GM12873 (cell line): ENCODE measurements at regions not wholly inside any gene's neighbourhood (a gene's known extent, or its start where the extent isn't known, plus 50 kb on each side); places are given as distances from the start of the nearest gene placed in this dataset.

Source experiments
- TF ChIP-seq, protein P1 (sequence below): IDR thresholded peaks from 2 replicates; pipeline ENCODE4 v1.5.1; 2012; ENCODE audit warnings: low read depth, mild to moderate bottlenecking, moderate library complexity, low read length, control low read depth; ENCODE audit not compliant: insufficient read depth; ENCODE audit errors: missing control alignments

DNA sequence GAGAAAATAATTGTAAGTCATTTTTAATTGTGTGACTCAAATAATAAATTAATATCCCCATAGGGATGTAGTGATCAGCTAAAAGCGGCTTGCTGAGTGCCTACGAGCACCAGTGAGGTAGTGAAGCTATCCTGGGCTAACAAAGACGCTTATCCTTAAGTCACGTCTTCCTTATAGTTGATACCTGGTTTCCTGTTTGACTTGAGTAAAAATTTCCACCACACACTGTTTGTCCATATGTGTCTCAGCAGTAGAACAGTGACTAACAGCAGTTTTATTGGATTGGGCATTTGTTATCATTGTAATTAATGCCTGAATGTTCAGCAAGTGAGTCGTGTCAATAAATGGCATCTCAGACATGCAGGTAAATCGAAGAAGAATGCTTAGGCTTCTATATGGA is 241.1 kb downstream of the GRXCR1 start:
- TF ChIP-seq, protein P1, sequence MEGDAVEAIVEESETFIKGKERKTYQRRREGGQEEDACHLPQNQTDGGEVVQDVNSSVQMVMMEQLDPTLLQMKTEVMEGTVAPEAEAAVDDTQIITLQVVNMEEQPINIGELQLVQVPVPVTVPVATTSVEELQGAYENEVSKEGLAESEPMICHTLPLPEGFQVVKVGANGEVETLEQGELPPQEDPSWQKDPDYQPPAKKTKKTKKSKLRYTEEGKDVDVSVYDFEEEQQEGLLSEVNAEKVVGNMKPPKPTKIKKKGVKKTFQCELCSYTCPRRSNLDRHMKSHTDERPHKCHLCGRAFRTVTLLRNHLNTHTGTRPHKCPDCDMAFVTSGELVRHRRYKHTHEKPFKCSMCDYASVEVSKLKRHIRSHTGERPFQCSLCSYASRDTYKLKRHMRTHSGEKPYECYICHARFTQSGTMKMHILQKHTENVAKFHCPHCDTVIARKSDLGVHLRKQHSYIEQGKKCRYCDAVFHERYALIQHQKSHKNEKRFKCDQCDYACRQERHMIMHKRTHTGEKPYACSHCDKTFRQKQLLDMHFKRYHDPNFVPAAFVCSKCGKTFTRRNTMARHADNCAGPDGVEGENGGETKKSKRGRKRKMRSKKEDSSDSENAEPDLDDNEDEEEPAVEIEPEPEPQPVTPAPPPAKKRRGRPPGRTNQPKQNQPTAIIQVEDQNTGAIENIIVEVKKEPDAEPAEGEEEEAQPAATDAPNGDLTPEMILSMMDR, result no peak

DNA sequence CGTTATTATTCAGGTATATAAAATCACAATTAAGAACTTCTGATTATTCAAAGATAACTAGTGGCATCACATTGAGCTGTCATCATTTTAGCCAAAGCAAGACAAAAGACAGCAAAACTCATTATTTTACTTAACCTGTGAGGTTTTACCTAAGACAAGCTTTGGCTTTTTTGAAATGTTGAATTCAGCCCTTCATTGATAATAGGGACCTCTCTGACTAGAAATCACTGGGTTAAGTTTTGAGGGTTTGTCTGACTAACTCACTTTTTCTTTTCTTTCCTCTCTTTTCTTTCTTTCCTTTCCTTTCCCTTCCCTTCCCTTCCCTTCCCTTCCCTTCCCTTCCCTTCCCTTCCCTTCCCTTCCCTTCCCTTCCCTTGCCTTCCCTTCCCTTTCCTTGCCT is 244.2 kb downstream of the GRXCR1 start:
- TF ChIP-seq, protein P1, result no peak

DNA sequence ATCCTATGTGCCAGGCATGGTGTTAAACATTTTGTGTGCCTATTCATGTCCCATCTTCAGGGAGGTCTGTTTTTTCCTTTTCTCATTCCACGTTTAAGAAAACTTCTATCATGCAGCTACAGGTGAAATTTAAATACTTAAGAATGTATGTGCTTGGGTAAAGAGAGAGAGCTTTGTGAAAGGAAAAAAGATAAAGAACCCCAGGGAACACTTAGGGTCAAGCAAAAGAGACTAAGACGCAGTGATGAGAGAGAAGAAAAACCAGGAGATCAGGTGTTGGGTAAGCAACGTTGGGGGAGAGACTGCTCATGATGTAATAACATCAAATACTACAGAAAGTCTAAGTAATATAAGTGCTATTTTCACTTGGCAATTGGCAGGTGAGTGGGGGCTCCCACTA is 253.7 kb downstream of the GRXCR1 start:
- TF ChIP-seq, protein P1, result no peak

DNA sequence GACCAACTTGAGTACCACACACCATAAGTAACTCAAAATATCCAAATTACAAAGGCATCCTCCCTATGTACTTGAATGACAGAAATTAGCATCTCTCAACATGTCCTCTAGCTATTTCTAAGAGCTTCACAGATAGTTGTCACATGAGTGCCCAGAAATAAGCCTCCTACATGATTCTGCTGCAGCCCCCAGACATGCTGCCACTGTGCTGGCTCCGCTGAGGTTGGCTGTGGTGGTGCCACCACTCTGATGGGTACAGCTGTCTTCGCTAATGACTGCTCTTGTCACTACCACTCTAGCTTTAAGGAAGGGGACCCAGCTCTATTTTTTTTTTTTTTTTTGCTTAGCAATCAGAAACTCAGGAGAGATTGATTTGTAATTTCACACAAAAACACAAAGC is 256.0 kb downstream of the GRXCR1 start:
- TF ChIP-seq, protein P1, result no peak

DNA sequence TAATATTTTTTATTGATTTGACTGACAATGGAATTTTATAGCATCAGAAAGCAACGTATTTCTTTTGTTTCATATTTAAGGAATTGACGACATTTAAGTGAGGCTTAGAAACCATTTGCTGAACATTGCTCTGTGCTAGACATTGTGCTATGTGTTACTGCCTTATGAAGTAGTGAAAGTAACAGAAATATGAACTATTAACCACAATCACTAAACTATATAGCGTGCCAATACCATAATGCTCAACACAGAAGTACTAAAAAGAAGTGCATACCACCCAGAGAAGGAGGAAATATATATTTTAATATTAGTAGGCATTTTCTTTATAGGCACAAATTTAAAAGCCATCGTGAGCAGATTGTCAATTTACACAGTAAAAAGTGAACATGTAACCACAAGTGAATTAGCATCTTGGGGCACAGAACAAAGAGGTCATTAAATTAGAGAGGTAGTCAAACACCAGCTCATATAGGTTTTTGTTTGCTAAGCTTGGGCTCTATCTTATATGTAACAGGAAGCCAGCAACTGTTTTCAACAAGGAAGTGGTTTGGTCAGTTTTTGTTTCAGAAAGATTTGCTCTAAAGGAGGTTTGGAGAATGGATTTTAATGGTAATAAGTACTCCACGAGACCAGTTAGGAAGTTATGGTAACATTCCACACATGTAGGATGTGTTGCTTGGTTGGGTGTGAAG is 270.7 kb downstream of the GRXCR1 start:
- TF ChIP-seq, protein P1, result no peak

DNA sequence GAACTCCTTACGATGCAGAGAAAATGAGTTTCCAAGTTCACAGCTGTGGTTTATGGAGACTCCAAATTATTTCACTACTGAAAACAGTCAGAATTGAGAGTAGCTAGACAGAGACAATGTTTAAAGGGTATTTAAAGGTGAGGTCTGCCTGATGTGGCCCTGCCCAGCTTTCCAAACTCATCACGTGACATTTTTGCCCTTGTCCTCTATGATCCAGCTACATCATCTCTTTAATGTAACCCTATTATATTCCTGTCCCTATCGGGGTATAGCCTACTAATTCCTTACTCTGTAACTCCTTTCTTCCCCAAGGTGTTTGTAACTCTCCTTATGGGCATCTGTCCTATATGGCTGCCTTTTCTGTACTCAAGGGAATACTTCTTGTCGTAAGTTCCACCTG is 297.2 kb downstream of the GRXCR1 start:
- TF ChIP-seq, protein P1, result no peak

DNA sequence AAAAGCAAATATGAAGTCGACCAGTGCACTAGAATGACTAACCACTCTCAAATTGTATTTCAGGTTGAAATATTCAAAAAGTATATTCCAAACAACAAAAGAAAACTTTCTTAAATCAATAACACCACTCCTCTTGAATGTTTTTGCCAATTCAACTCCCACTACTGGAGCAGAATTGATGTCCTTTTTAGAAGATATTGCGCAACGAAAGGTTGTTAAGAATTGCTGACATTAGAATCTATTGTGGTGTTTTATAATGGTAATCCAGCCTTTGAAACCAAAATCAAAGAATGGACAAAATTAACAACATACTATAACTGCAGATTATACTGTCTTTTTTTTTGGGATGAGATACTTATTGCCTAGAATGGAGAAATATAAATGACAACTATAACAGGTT is 331.3 kb downstream of the GRXCR1 start:
- TF ChIP-seq, protein P1, result no peak
